HL-60 (cell line): ENCODE measurements at regions not wholly inside any gene's neighbourhood (a gene's known extent, or its start where the extent isn't known, plus 50 kb on each side); places are given as distances from the start of the nearest gene placed in this dataset.
"Not testable (repeated sequence)": the region's sequence is repeated elsewhere in the genome, so short reads cannot be mapped to it uniquely, and the experiment has no call there.

Experiments
- DNase-seq, 2 experiments: peaks; one replicate each; pipeline ENCODE4 v3.0.0-alpha.2; 2010 to 2020; ENCODE audit warnings: low read depth in 1 of 2, low spot score in 1 of 2
- H3K27ac ChIP-seq: fragments of 250-450 bp; sonication (Bioruptor Pico); replicated peaks from 2 replicates; pipeline ENCODE4 v1.5.1; 2020; ENCODE audit warnings: mild to moderate bottlenecking, moderate library complexity
- H3K27me3 ChIP-seq: fragments of 250-450 bp; sonication (Bioruptor Pico); 2 replicates; pipeline ENCODE4 v1.5.1; 2021; ENCODE audit warnings: mild to moderate bottlenecking, moderate library complexity; ENCODE audit not compliant: insufficient read depth, poor library complexity, severe bottlenecking
- H3K4me3 ChIP-seq: replicated peaks from 2 replicates; pipeline ENCODE4 v1.5.1; 2011; ENCODE audit warnings: mild to moderate bottlenecking, control low read depth, low read length; ENCODE audit not compliant: insufficient read depth
- GABPA ChIP-seq: IDR thresholded peaks from 2 replicates; pipeline ENCODE4 v1.6.1; 2012; ENCODE audit warnings: low read depth
- POLR2AphosphoS5 ChIP-seq: IDR thresholded peaks from 2 replicates; pipeline ENCODE4 v1.6.1; 2012; ENCODE audit warnings: low read depth
- SPI1 ChIP-seq: IDR thresholded peaks from 2 replicates; pipeline ENCODE4 v1.6.1; 2012; ENCODE audit warnings: low read depth, mild to moderate bottlenecking, borderline replicate concordance
- TF ChIP-seq, protein P1 (sequence below): IDR thresholded peaks from 2 replicates; pipeline ENCODE4 v1.6.1; 2012; ENCODE audit warnings: low read depth; ENCODE audit not compliant: insufficient replicate concordance
- TF ChIP-seq, protein P2 (sequence below): IDR thresholded peaks from one replicate; pipeline ENCODE4 v1.5.1; 2011; ENCODE audit warnings: low read length, control low read depth, inconsistent platforms; ENCODE audit not compliant: insufficient read depth

DNA sequence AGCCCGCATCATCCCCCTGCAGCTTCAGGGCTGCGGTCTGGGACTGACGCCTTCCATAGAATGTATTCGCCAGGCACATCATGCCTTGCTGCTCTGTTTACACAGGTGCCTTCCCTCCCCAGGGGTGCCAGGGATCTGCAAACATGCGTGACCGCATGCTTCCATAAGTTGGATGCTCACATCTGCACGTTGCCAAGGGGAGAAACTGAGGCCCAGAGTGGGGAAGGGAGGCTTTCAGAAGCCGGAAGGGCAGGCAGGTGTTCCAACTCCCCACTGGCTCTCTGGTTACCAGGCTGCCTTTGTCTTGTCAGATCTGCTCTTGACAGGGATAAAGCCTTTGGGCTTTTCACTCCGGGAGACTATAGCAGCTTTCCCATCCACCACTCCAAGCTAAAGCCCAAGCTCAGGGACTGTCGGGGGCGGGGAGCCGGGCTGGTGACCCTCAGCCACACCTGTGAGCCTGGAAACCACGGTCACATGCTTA lies 125.8 kb upstream of the TNP1 start:
- Histone ChIP-seq H3K27me3 (no peaks in the 10 kb centered on the region), H3K27ac (no peak overlapping the region), H3K4me3 (no peak overlapping the region)
- no peak for DNase-seq
- TF ChIP-seq POLR2AphosphoS5 = no peak
- TF ChIP-seq, protein P1, sequence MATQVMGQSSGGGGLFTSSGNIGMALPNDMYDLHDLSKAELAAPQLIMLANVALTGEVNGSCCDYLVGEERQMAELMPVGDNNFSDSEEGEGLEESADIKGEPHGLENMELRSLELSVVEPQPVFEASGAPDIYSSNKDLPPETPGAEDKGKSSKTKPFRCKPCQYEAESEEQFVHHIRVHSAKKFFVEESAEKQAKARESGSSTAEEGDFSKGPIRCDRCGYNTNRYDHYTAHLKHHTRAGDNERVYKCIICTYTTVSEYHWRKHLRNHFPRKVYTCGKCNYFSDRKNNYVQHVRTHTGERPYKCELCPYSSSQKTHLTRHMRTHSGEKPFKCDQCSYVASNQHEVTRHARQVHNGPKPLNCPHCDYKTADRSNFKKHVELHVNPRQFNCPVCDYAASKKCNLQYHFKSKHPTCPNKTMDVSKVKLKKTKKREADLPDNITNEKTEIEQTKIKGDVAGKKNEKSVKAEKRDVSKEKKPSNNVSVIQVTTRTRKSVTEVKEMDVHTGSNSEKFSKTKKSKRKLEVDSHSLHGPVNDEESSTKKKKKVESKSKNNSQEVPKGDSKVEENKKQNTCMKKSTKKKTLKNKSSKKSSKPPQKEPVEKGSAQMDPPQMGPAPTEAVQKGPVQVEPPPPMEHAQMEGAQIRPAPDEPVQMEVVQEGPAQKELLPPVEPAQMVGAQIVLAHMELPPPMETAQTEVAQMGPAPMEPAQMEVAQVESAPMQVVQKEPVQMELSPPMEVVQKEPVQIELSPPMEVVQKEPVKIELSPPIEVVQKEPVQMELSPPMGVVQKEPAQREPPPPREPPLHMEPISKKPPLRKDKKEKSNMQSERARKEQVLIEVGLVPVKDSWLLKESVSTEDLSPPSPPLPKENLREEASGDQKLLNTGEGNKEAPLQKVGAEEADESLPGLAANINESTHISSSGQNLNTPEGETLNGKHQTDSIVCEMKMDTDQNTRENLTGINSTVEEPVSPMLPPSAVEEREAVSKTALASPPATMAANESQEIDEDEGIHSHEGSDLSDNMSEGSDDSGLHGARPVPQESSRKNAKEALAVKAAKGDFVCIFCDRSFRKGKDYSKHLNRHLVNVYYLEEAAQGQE = no peak
- TF ChIP-seq GABPA = no peak
- TF ChIP-seq, protein P2, sequence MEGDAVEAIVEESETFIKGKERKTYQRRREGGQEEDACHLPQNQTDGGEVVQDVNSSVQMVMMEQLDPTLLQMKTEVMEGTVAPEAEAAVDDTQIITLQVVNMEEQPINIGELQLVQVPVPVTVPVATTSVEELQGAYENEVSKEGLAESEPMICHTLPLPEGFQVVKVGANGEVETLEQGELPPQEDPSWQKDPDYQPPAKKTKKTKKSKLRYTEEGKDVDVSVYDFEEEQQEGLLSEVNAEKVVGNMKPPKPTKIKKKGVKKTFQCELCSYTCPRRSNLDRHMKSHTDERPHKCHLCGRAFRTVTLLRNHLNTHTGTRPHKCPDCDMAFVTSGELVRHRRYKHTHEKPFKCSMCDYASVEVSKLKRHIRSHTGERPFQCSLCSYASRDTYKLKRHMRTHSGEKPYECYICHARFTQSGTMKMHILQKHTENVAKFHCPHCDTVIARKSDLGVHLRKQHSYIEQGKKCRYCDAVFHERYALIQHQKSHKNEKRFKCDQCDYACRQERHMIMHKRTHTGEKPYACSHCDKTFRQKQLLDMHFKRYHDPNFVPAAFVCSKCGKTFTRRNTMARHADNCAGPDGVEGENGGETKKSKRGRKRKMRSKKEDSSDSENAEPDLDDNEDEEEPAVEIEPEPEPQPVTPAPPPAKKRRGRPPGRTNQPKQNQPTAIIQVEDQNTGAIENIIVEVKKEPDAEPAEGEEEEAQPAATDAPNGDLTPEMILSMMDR = no peak

DNA sequence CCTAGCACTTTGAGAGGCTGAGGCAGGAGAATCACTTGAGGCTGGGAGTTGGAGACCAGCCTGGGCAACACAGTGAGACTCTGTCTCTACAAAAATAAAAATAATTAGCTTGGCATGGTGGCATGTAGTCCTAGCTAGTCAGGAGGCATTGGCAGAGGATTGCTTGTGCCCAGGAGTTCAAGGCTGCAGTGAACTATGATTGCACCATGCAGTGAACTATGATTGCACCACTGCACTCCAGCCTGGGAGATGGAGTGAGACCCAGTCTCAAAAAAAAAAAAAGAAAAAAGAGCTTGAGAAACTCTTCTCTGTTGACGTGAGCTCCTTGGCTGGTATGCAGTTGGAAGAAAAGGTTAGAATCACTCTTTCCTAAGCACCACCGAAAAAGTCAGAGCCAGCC lies 125.1 kb upstream of the TNP1 start:
- TF ChIP-seq, protein P2 = no peak
- TF ChIP-seq GABPA (no peak), POLR2AphosphoS5 (no peak), SPI1 (no peak)
- TF ChIP-seq, protein P1 = no peak
- no peak overlapping the region for H3K27ac ChIP-seq
- no peak for DNase-seq
- H3K27me3 ChIP-seq = no peaks in the 10 kb centered on the region
- H3K4me3 ChIP-seq = no peak overlapping the region

DNA sequence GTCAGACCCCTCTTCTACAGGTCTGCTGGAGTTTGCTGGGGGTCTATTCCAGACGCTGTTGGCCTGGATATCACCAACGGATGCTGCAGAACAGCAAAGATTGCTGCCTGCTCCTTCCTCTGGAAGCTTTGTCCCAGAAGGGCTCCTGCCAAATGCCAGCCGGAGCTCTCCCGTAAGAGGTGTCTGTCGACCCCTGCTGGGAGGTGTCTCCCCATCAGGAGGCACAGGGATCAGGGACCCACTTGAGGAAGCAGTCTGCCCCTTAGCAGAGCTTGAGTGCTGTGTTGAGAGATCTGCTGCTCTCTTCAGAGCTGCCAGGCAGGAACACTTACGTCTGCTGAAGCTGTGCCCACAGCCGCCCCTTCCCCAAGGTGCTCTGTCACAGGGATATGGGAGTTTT lies 122.1 kb upstream of the TNP1 start:
- H3K4me3 ChIP-seq, H3K27ac ChIP-seq, H3K27me3 ChIP-seq, DNase-seq: not testable (repeated sequence)

DNA sequence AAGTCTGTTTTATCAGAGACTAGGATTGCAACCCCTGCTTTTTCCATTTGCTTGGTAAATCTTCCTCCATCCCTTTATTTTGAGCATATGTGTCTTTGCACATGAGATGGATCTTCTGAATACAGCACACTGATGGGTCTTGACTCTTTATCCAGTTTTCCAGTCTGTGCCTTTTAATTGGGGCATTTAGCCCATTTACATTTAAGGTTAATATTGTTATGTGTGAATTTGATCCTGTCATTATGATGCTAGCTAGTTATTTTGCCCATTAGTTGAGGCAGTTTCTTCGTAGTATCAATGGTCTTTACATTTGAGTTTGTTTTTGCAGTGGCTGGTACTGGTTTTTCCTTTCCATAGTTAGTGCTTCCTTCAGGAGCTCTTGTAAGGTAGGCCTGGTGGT lies 120.6 kb upstream of the TNP1 start:
- not testable (repeated sequence) for H3K4me3 ChIP-seq, H3K27me3 ChIP-seq, H3K27ac ChIP-seq, DNase-seq

DNA sequence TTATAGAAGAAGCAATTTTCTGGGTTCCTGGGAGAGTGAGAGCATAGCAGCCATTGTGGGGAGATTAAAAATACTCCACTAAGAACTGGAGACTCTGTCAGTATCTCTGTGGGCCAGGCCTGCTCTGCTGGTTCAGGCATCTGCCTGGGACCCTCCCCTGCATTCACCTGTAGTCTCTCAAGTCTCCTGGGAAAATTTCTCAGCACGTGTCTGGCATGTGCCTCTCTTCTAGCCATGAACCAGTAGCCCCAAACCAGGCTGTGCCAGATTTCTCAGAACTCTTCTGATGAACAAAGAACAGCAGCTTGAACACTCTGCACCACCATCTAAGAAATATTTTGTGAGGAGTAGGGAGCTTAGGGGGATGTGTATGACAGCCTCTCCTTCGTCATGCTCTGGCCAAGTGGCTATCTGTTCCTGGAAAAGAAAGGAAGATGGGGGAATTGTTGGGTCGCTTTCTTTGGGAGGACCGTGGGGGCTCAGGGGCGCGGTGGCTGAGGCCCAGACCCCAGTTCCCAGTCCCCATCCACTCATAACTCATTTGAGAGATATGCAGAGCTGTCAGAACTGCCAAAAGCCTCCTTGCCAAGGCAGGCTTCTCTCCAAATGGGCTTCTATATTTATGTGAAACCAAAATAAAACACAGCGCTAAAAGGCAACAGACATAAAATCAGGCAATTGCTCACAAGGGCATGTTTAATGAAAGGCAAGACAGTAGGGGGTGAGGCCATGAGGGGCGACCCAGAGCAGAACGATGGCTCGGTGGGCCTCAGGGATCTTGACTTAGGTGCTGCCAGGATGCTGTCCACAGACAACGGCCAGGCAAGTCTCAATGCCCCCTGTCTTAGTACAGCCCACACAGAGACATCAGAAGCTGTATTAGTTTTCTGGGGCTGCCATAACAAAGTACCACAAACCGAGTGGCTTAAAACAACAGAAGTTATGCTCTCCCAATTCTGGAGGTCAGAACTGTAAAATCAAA lies 114.7 kb upstream of the TNP1 start:
- H3K4me3 ChIP-seq = no peak overlapping the region
- TF ChIP-seq SPI1 = no peak
- TF ChIP-seq, protein P2 = no peak
- TF ChIP-seq POLR2AphosphoS5 = no peak
- TF ChIP-seq, protein P1 = no peak
- no peak for TF ChIP-seq GABPA
- DNase-seq = no peak
- no peak overlapping the region for H3K27ac ChIP-seq
- H3K27me3 ChIP-seq = peaks cover under 1% of the 10 kb centered on the region
